OCI-LY7 (cell line): ENCODE measurements at regions not wholly inside any gene's neighbourhood (a gene's known extent, or its start where the extent isn't known, plus 50 kb on each side); places are given as distances from the start of the nearest gene placed in this dataset.
"Not testable (repeated sequence)": the region's sequence is repeated elsewhere in the genome, so short reads cannot be mapped to it uniquely, and the experiment has no call there.

ENCODE experiments used
- CTCF ChIP-seq: fragments of 200-600 bp; sonication (generic); conservative IDR thresholded peaks from 2 replicates; pipeline ENCODE4 v1.5.1; 2014; ENCODE audit warnings: mild to moderate bottlenecking, antibody characterized with exemption, low read length, moderate library complexity, mixed read lengths
- EZH2phosphoT487 ChIP-seq: fragments of 200-600 bp; sonication (generic); IDR thresholded peaks from 2 replicates; pipeline ENCODE4 v1.6.1; 2018; ENCODE audit warnings: low read depth, borderline replicate concordance, mild to moderate bottlenecking, mixed run types, antibody characterized with exemption, low read length, moderate library complexity, mixed read lengths

- TF ChIP-seq CTCF, EZH2phosphoT487: not testable (repeated sequence)
Measured at GRCh38 chr7:149986866-149987265, 113.1 kb downstream of the ATP6V0E2 start.
